NCI-H460 (cell line): ENCODE measurements at regions not wholly inside any gene's neighbourhood (a gene's known extent, or its start where the extent isn't known, plus 50 kb on each side); places are given as distances from the start of the nearest gene placed in this dataset.

Experiments used
- DNase-seq: peaks from one replicate; pipeline ENCODE4 v3.0.0-alpha.2; 2016; ENCODE audit warnings: low read depth; ENCODE audit errors: extremely low read depth
- small RNA-seq, 2 experiments: library from RNA; depleted of rRNA; stranded (forward); fragments of <200 nt; gene quantifications; one replicate each; pipeline ENCODE3, GENCODE V24; 2014

DNA sequence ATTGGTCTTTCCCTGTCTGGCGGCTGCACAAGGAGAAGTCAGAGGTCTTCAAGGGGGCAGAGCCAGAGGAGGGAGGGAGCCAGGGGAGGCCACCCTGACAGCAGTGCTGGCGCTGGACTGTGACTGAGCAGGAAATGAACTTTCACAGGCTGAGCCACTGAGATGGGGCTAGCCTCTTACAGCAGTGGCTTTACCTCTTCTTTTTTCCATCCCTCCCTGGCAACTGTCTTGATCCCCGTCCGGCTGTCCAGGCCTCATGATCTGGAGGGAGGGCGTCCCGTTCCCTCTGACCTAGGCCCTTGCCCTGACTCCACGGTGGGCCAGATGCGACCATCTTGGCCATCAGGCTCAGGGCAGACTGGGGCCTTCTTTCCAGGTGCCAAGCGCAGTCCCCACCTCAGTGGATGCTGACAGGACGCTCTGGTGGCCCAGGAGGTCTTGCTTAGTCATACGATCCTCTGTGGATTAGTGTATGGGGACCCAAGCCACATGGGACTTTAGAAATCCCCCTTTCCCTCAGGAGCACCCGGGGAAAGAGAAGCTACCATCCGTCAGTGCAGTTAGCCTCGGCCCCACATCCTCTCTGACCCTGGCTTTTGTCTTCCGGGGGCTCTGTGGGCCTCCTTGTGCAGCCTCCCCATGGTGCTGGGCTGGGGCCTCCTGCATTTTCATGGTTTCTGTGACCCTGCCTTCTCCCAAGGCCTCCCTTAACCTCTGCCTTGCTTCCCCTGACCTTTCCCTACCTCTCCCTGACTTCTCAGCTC lies 57.4 kb upstream of the CCDC167 start:
- DNase-seq: no peak

DNA sequence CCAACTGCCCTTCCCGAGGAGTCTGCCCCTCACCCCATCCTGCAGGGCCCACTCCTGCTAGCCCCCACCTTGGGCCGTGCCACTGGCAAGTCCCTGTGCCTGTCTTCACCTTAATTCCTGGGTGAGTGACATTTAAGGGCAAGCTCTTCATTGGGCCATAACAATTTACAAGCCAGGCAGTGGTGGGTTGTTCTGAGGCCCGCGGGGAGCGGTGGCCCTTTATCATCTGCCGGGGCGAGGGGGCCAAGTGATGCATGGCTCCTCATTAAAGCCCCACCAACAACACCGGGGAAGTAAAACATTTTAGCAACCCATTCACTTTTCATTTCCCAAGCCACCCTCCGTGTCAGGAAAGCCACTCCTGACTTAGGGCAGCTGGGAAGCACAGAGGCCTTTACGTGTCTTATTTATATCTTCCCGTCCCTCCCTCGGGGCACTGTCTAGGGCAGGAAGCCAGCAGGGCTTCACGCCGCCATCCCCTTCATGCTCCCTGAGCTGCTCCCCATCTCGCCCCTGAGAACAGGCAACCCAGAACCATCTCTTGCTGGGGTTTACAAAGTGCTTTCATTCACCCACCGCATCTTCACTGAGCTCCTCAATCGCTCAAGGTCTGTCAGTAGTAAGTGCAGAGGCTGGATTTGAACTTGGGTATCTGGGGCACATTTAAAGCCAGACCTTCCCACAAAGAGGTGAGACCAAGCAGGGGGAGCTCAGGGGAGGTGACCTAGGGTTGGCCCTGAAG lies 55.5 kb upstream of the CCDC167 start:
- no peak for DNase-seq

DNA sequence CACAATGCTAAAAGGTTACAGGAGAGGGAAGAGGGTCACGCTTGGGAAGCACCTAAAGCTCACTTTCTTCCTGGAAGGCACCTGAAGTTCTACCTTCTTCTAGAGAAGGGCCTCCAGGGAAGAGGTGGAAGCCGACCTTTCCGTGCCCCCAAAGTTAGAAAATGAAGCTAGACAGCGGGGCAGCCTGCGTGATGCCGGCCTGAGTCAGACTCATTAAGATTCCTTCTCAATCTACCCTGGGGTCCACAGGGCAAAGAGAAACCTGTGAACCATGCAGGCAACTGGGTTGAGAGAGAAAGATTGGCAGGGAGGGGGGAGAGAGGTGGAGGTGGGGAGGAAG lies 54.8 kb upstream of the CCDC167 start:
- no peak for DNase-seq

DNA sequence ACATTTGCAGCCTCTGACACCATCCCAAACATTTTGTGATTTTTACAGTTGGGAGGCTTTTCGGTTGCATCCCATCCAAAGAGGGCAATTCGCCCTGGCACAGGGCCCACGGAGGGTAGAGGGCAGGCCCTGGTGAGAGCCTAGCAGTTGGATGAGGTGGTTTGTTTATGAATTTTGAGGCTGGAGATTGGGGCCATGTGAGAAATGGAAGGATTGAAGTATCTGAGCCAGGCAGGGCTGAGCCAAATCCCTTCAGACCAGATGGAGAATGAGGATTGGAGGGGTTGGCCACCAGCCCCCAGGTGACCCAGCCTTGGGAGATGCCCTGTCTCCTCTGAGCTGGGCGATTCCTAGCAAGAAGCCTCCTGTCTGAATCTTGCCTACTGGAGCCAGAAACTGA lies 52.6 kb upstream of the CCDC167 start:
- no peak for DNase-seq

DNA sequence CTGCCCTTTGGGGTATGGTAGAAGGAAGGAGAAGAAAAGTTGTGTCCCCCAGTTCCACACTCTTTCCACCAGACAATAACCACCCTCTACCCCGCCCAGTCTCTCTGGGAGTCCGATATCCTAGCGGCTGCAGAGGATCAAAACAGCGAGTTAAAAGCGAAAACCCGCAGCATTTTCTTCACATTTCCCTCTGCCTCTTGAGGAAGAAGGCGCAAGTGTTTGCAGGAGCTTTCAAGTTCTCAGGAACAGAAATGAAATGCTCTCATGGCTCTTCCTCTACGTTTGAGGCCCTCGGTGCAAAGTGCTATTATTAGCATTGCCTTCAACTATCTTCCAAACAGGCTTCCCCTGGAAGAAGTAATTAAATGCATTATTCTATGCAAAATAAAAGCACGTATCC lies 52.2 kb upstream of the CCDC167 start:
- DNase-seq: no peak

DNA sequence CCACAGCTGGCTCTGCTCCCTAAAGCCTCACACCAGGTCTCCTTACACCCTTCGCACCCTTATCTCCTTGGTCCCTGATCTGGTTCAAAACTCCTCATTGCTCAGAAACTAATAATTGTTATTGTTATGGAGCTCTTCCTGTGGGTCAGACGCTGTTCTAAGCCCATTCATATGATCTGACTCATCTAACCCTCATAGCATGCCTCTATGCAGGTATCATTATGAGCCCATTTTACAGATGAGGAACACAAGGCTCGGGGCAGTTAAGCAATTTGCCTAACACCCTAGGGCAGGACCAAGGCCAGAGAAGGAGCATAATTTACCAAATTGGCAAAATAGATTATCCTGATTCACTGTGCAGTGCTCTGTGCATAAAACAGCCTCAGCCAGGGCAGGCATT lies 51.8 kb upstream of the CCDC167 start:
- DNase-seq: no peak

DNA sequence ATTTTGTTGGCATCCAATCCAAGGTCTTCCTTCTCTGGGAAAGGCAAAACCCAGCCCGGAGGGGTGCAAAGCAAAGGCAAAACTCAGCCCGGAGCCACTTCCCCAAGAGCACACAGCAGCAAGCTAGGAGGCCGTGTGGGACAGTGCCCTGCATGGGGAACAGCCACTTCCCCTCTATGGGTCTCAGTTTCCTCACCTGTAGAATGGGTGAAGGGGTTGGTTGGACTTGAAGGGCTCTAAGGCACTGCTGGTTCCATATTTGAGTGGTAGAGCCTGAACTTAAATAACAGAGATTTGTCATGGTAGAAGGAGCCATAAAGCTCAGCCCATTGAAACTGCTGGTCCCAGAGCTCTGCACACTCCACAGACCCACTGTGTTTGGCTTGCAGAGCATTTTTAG lies 51.3 kb upstream of the CCDC167 start:
- no peak for DNase-seq

DNA sequence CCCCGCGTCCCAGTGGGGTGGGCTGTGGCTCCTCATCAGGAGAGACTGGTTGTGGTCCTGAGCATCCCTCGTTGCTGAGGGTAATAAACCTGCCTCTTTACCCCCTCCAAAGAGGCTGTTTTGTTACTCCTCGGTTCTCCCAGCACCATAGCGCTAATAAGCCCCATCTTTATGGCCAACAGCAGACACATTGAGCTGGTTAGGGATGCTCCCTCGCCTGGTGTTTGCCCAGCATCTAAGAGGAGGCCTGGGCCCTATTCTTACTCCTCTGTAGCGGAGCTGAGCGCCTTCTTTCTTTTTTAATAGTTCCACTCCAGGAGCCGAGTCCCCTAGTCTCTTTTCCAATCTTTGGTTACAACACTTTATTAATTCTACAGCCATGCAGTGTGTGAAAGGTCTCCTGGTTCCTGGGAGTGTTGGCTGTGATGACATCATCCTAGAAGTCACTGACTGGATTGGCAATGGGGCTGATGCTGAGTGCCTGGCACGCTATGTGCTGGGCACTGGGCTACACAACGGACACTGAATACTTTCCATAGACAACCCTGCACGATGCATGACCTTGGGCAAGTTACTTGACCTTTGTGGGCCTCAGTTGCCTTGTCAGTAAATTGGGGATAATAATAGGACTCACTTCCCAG lies 50.6 kb upstream of the CCDC167 start:
- DNase-seq: no peak

DNA sequence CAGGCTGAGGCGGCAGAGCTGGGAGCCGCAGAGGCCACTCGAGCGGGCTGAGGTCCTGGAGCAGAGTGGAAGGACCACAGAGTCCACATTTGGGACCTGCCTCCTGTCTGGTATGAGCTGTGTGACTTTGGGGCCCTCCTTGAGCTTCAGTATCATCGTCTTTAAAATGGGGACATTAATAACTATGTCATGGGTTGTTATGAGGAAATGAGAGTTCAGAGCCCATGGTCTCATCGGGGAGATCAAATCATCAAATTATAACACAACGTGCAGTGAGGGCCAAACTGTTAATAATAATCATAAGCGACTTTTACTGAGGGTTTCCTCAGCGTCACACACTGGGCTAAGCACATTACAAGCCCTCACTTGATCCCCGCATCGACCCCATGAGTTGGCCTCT lies 49.9 kb upstream of the CCDC167 start:
- no peak for DNase-seq

Small RNA genes lying in the stretch of these regions (small RNA-seq; reads per million reads assigned to genes)
- 0 reads per million in 2 experiments for gene MIR4462
